ENCODE measurements at regions not wholly inside any gene's neighbourhood (a gene's known extent, or its start where the extent isn't known, plus 50 kb on each side); places are given as distances from the start of the nearest gene placed in this dataset.

GRCh38 chr1:164131949-164132348, 427.0 kb upstream of the PBX1 start:
- TF ChIP-seq CTCF (IDR thresholded peaks at IDR 0.05; ENCODE audit: low read depth, low read length, missing control alignments) = no peak
- Histone ChIP-seq H3K27me3 (replicated peaks) (no peaks in the 10 kb centered on the region), H3K36me3 (replicated peaks) (no peaks in the 10 kb centered on the region), H3K27ac (no peak overlapping the region), H3K4me3 (ENCODE audit: low read depth, low read length) (no peak overlapping the region)
- in situ Hi-C loops (cut with HindIII; ENCODE audit: low pct_ligation_motif_present, low sequenced_read_pairs) = no loop called here
- DNase-seq = no peak

- TF ChIP-seq CTCF (IDR thresholded peaks at IDR 0.05; ENCODE audit: low read depth, low read length, missing control alignments) = no peak
- no peak for DNase-seq
- in situ Hi-C loops (cut with HindIII; ENCODE audit: low pct_ligation_motif_present, low sequenced_read_pairs) = no loop called here
- Histone ChIP-seq H3K4me3 (ENCODE audit: low read depth, low read length) (no peak overlapping the region), H3K36me3 (replicated peaks) (no peaks in the 10 kb centered on the region), H3K27me3 (replicated peaks) (no peaks in the 10 kb centered on the region), H3K27ac (no peak overlapping the region)
Measured at GRCh38 chr1:164137273-164137925, 421.6 kb upstream of the PBX1 start.

GRCh38 chr1:164141797-164142196, 417.2 kb upstream of the PBX1 start:
- no peak for TF ChIP-seq CTCF (IDR thresholded peaks at IDR 0.05; ENCODE audit: low read depth, low read length, missing control alignments)
- Histone ChIP-seq H3K27ac (no peak overlapping the region), H3K27me3 (replicated peaks) (no peaks in the 10 kb centered on the region), H3K4me3 (ENCODE audit: low read depth, low read length) (no peak overlapping the region), H3K36me3 (replicated peaks) (no peaks in the 10 kb centered on the region)
- in situ Hi-C loops (cut with HindIII; ENCODE audit: low pct_ligation_motif_present, low sequenced_read_pairs) = no loop called here
- no peak for DNase-seq

GRCh38 chr1:164154622-164155021, 404.4 kb upstream of the PBX1 start:
- no peak overlapping the region for H3K4me3 ChIP-seq (ENCODE audit: low read depth, low read length)
- no peaks in the 10 kb centered on the region for H3K27me3 ChIP-seq (replicated peaks)
- no peak for TF ChIP-seq CTCF (IDR thresholded peaks at IDR 0.05; ENCODE audit: low read depth, low read length, missing control alignments)
- in situ Hi-C loops (cut with HindIII; ENCODE audit: low pct_ligation_motif_present, low sequenced_read_pairs) = no loop called here
- no peak for DNase-seq
- H3K27ac ChIP-seq = no peak overlapping the region
- no peaks in the 10 kb centered on the region for H3K36me3 ChIP-seq (replicated peaks)

- no peak for TF ChIP-seq CTCF (IDR thresholded peaks at IDR 0.05; ENCODE audit: low read depth, low read length, missing control alignments)
- no peak overlapping the region for H3K4me3 ChIP-seq (ENCODE audit: low read depth, low read length)
- in situ Hi-C loops (cut with HindIII; ENCODE audit: low pct_ligation_motif_present, low sequenced_read_pairs) = no loop called here
Measured at GRCh38 chr1:164155347-164155746, 403.6 kb upstream of the PBX1 start.

GRCh38 chr1:164163289-164163849, 395.6 kb upstream of the PBX1 start:
- no peak for DNase-seq
- in situ Hi-C loops (cut with HindIII; ENCODE audit: low pct_ligation_motif_present, low sequenced_read_pairs) = no loop called here
- no peak overlapping the region for H3K4me3 ChIP-seq (ENCODE audit: low read depth, low read length)
- H3K27ac ChIP-seq = no peak overlapping the region
- no peak for TF ChIP-seq CTCF (IDR thresholded peaks at IDR 0.05; ENCODE audit: low read depth, low read length, missing control alignments)
- no peaks in the 10 kb centered on the region for H3K36me3 ChIP-seq (replicated peaks)
- no peaks in the 10 kb centered on the region for H3K27me3 ChIP-seq (replicated peaks)

More at GRCh38 chr1:164155347-164155746, 403.6 kb upstream of the PBX1 start:
- H3K27me3 ChIP-seq (replicated peaks) = no peaks in the 10 kb centered on the region
- no peaks in the 10 kb centered on the region for H3K36me3 ChIP-seq (replicated peaks)
- DNase-seq = no peak
- H3K27ac ChIP-seq = no peak overlapping the region
